22Rv1 (cell line): ENCODE measurements at regions not wholly inside any gene's neighbourhood (a gene's known extent, or its start where the extent isn't known, plus 50 kb on each side); places are given as distances from the start of the nearest gene placed in this dataset.

Source experiments
- H3K27ac ChIP-seq: fragments of 450-650 bp; 2 replicates; pipeline ENCODE4 v1.5.1; 2017
- CTCF ChIP-seq: fragments of 450-650 bp; IDR thresholded peaks from 2 replicates; pipeline ENCODE4 v1.5.1; 2017; ENCODE audit warnings: mild to moderate bottlenecking
- ZFX ChIP-seq: fragments of 450-650 bp; IDR thresholded peaks from 2 replicates; pipeline ENCODE4 v1.6.1; 2017; ENCODE audit warnings: antibody characterized with exemption, borderline replicate concordance

GRCh38 chr4:161134795-161135194 is 1029.0 kb downstream of the FSTL5 start:
- no peak for TF ChIP-seq ZFX
- TF ChIP-seq CTCF: no peak
- no peak overlapping the region for H3K27ac ChIP-seq

- TF ChIP-seq ZFX (no peak), CTCF (no peak)
- H3K27ac ChIP-seq: no peak overlapping the region
These were observed 1030.1 kb downstream of the FSTL5 start for GRCh38 chr4:161133586-161134276.

GRCh38 chr4:161132715-161133425 is 1030.9 kb downstream of the FSTL5 start:
- TF ChIP-seq CTCF (no peak), ZFX (no peak)
- no peak overlapping the region for H3K27ac ChIP-seq

GRCh38 chr4:161121451-161121850 is 1042.3 kb downstream of the FSTL5 start:
- H3K27ac ChIP-seq: no peak overlapping the region
- TF ChIP-seq ZFX (no peak), CTCF (no peak)

- no peak for TF ChIP-seq CTCF
- TF ChIP-seq ZFX: no peak
- no peak overlapping the region for H3K27ac ChIP-seq
These were observed 1061.9 kb downstream of the FSTL5 start for GRCh38 chr4:161101881-161102280.

- no peak for TF ChIP-seq ZFX
- TF ChIP-seq CTCF: no peak
- H3K27ac ChIP-seq: no peak overlapping the region
These were observed 1066.0 kb downstream of the FSTL5 start for GRCh38 chr4:161097821-161098220.

GRCh38 chr4:161061046-161061445 is 1102.8 kb downstream of the FSTL5 start:
- TF ChIP-seq CTCF (no peak), ZFX (no peak)

More at GRCh38 chr4:161061046-161061445, 1102.8 kb downstream of the FSTL5 start:
- H3K27ac ChIP-seq: no peak overlapping the region
